ENCODE measurements at regions not wholly inside any gene's neighbourhood (a gene's known extent, or its start where the extent isn't known, plus 50 kb on each side); places are given as distances from the start of the nearest gene placed in this dataset.

DNA sequence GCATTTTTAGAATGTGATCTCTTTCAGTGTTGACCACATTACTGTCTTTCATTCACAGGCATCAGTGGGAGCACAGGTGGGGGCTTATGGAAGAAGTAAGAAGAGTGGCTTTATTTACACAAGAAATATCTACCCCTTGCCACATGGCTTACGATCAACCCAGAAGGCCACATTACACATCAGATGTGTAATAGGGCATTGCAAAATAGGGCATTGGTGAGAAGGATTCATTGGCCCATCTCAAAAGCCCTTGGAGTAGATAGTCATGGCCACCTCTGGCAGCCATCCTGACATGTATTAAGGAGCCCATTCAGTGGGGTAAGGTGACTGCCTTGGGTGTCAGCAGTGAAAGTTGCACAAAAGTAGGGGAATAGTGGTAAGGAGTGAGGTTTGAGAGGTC lies 97.5 kb downstream of the MAFB start:
- H3K9me3 ChIP-seq, result no peaks in the 10 kb centered on the region
- H3K27ac ChIP-seq, result no peak overlapping the region
- DNase-seq (ENCODE audit: low spot score in 2 of 2), result no peak
- TF ChIP-seq POLR2AphosphoS5 (IDR thresholded peaks at IDR 0.05) (no peak), POLR2A (IDR thresholded peaks at IDR 0.05) (no peak), EP300 (IDR thresholded peaks at IDR 0.05) (no peak)
- TF ChIP-seq, protein P1, sequence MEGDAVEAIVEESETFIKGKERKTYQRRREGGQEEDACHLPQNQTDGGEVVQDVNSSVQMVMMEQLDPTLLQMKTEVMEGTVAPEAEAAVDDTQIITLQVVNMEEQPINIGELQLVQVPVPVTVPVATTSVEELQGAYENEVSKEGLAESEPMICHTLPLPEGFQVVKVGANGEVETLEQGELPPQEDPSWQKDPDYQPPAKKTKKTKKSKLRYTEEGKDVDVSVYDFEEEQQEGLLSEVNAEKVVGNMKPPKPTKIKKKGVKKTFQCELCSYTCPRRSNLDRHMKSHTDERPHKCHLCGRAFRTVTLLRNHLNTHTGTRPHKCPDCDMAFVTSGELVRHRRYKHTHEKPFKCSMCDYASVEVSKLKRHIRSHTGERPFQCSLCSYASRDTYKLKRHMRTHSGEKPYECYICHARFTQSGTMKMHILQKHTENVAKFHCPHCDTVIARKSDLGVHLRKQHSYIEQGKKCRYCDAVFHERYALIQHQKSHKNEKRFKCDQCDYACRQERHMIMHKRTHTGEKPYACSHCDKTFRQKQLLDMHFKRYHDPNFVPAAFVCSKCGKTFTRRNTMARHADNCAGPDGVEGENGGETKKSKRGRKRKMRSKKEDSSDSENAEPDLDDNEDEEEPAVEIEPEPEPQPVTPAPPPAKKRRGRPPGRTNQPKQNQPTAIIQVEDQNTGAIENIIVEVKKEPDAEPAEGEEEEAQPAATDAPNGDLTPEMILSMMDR (IDR thresholded peaks at IDR 0.05), result no peak
- peaks cover 2% of the 10 kb centered on the region for H3K4me1 ChIP-seq
- no peak overlapping the region for H3K4me3 ChIP-seq
- WGBS, result 95% methylated on average over 1 of the region's 1 CpG
- no peaks in the 10 kb centered on the region for H3K36me3 ChIP-seq
- no peaks in the 10 kb centered on the region for H3K27me3 ChIP-seq

GRCh38 chr20:40591119-40591518 lies 97.9 kb downstream of the MAFB start:
- TF ChIP-seq POLR2AphosphoS5 (IDR thresholded peaks at IDR 0.05) (no peak), POLR2A (IDR thresholded peaks at IDR 0.05) (no peak), EP300 (IDR thresholded peaks at IDR 0.05) (no peak)
- TF ChIP-seq, protein P1 (IDR thresholded peaks at IDR 0.05), result no peak

GRCh38 chr20:40589581-40589980 lies 99.5 kb downstream of the MAFB start:
- TF ChIP-seq, protein P1 (IDR thresholded peaks at IDR 0.05), result no peak
- no peak for TF ChIP-seq EP300 (IDR thresholded peaks at IDR 0.05)
- TF ChIP-seq POLR2A (IDR thresholded peaks at IDR 0.05), result no peak
- TF ChIP-seq POLR2AphosphoS5 (IDR thresholded peaks at IDR 0.05), result no peak
- Histone ChIP-seq H3K9me3 (no peaks in the 10 kb centered on the region), H3K27me3 (no peaks in the 10 kb centered on the region), H3K4me3 (no peak overlapping the region), H3K27ac (no peak overlapping the region), H3K4me1 (peaks cover 5% of the 10 kb centered on the region), H3K36me3 (no peaks in the 10 kb centered on the region)
- no peak for DNase-seq (ENCODE audit: low spot score in 2 of 2)
- 31% methylated on average over 2 of the region's 2 CpGs for WGBS

More at GRCh38 chr20:40591119-40591518, 97.9 kb downstream of the MAFB start:
- H3K36me3 ChIP-seq, result no peaks in the 10 kb centered on the region
- H3K4me1 ChIP-seq, result peaks cover 2% of the 10 kb centered on the region
- no peaks in the 10 kb centered on the region for H3K27me3 ChIP-seq
- no peak overlapping the region for H3K4me3 ChIP-seq
- 56% methylated on average over 1 of the region's 1 CpG for WGBS
- no peak overlapping the region for H3K27ac ChIP-seq
- H3K9me3 ChIP-seq, result no peaks in the 10 kb centered on the region
- no peak for DNase-seq (ENCODE audit: low spot score in 2 of 2)

GRCh38 chr20:40588891-40589290 lies 100.1 kb downstream of the MAFB start:
- no peak overlapping the region for H3K27ac ChIP-seq
- H3K36me3 ChIP-seq, result no peaks in the 10 kb centered on the region
- no peak for TF ChIP-seq EP300 (IDR thresholded peaks at IDR 0.05)
- TF ChIP-seq, protein P1 (IDR thresholded peaks at IDR 0.05), result no peak
- TF ChIP-seq POLR2AphosphoS5 (IDR thresholded peaks at IDR 0.05), result no peak
- TF ChIP-seq POLR2A (IDR thresholded peaks at IDR 0.05), result no peak
- no peak overlapping the region for H3K4me3 ChIP-seq
- no peak for DNase-seq (ENCODE audit: low spot score in 2 of 2)
- 75% methylated on average over 4 of the region's 4 CpGs for WGBS
- no peaks in the 10 kb centered on the region for H3K27me3 ChIP-seq
- no peaks in the 10 kb centered on the region for H3K9me3 ChIP-seq
- H3K4me1 ChIP-seq, result peaks cover 8% of the 10 kb centered on the region

GRCh38 chr20:40587038-40587437 lies 102.0 kb downstream of the MAFB start:
- peaks cover 21% of the 10 kb centered on the region for H3K4me1 ChIP-seq
- DNase-seq (ENCODE audit: low spot score in 2 of 2), result no peak
- no peaks in the 10 kb centered on the region for H3K9me3 ChIP-seq
- no peak overlapping the region for H3K4me3 ChIP-seq
- WGBS, result 64% methylated on average over 7 of the region's 7 CpGs
- no peaks in the 10 kb centered on the region for H3K27me3 ChIP-seq
- no peaks in the 10 kb centered on the region for H3K36me3 ChIP-seq
- no peak overlapping the region for H3K27ac ChIP-seq
- no peak for TF ChIP-seq POLR2A (IDR thresholded peaks at IDR 0.05)
- TF ChIP-seq EP300 (IDR thresholded peaks at IDR 0.05), result no peak
- TF ChIP-seq, protein P1 (IDR thresholded peaks at IDR 0.05), result no peak
- TF ChIP-seq POLR2AphosphoS5 (IDR thresholded peaks at IDR 0.05), result no peak
